ENCODE measurements at regions not wholly inside any gene's neighbourhood (a gene's known extent, or its start where the extent isn't known, plus 50 kb on each side); places are given as distances from the start of the nearest gene placed in this dataset.

GRCh38 chr4:170875868-170876267 is 786.1 kb upstream of the AADAT start:
- TF ChIP-seq POLR2A (IDR thresholded peaks at IDR 0.05) = no peak
- no peak for TF ChIP-seq CTCF (IDR thresholded peaks at IDR 0.05)

Measured in testis (tissue), 2 donors.